IMR-90 (cell line): ENCODE measurements at regions not wholly inside any gene's neighbourhood (a gene's known extent, or its start where the extent isn't known, plus 50 kb on each side); places are given as distances from the start of the nearest gene placed in this dataset.

Experiments
- ATAC-seq: fragments of 200-7000 bp; cut with Tn5 transposase; 2 replicates; pipeline ENCODE4 v1.9.1; 2020; ENCODE audit warnings: low read depth, mild to moderate bottlenecking, moderate library complexity
- BruUV-seq: library from RNA; stranded (reverse); fragments of 400-500 nt; replicated peaks from 2 replicates; lab custom pipeline; 2021; lab: Mats Ljungman, UMichigan
- CTCF ChIA-PET: fragments of 300-600 bp; formaldehyde crosslinking; extraction: SDS; loops from one replicate; lab custom pipeline; 2021; ENCODE audit warnings: antibody characterized with exemption; lab: Yijun Ruan, JAX
- POLR2A ChIA-PET: fragments of 300-600 bp; sonication (Branson Sonifier 250); formaldehyde crosslinking; loops from one replicate; lab custom pipeline; 2022; ENCODE audit warnings: antibody characterized with exemption; ENCODE audit not compliant: unreplicated experiment; lab: Charles Lee
- DNase-seq: peaks from one replicate; pipeline ENCODE4 v3.0.0; 2013
- H2AFZ ChIP-seq: replicated peaks from 2 replicates; pipeline ENCODE3; 2013; ENCODE audit warnings: low read length, mild to moderate bottlenecking; ENCODE audit not compliant: poor library complexity
- H2AK5ac ChIP-seq: 2 replicates; pipeline ENCODE4 v1.6.1; 2013; ENCODE audit warnings: low read depth, low read length, inconsistent platforms
- H2AK9ac ChIP-seq: replicated peaks from 2 replicates; pipeline ENCODE3; 2013; ENCODE audit warnings: mild to moderate bottlenecking, low read depth, low read length, moderate library complexity; ENCODE audit not compliant: poor library complexity
- H2BK120ac ChIP-seq: 2 replicates; pipeline ENCODE4 v1.6.1; 2013; ENCODE audit warnings: low read depth, low read length, inconsistent platforms
- H2BK15ac ChIP-seq: 3 replicates; pipeline ENCODE4 v1.6.1; 2013; ENCODE audit warnings: low read depth, low read length, inconsistent platforms
- H2BK20ac ChIP-seq: 2 replicates; pipeline ENCODE4 v1.6.1; 2013; ENCODE audit warnings: low read depth, mild to moderate bottlenecking, inconsistent platforms, low read length, moderate library complexity
- H2BK5ac ChIP-seq: 2 replicates; pipeline ENCODE4 v1.6.1; 2013; ENCODE audit warnings: mild to moderate bottlenecking, low read depth, low read length, inconsistent platforms; ENCODE audit not compliant: poor library complexity, severe bottlenecking
- H3K14ac ChIP-seq: replicated peaks from 2 replicates; pipeline ENCODE4 v1.6.1; 2013; ENCODE audit warnings: low read depth, low read length, inconsistent platforms
- H3K18ac ChIP-seq: 2 replicates; pipeline ENCODE4 v1.6.1; 2013; ENCODE audit warnings: low read depth, low read length, control low read depth
- H3K23ac ChIP-seq: 2 replicates; pipeline ENCODE4 v1.6.1; 2013; ENCODE audit warnings: low read depth, low read length, inconsistent platforms
- H3K27ac ChIP-seq: 2 replicates; pipeline ENCODE4 v1.5.1; 2013; ENCODE audit warnings: mild to moderate bottlenecking, control low read depth, low read length; ENCODE audit not compliant: insufficient read depth
- H3K27me3 ChIP-seq: 2 replicates; pipeline ENCODE4 v1.6.1; 2013; ENCODE audit warnings: low read length; ENCODE audit not compliant: control insufficient read depth, insufficient read depth
- H3K36me3 ChIP-seq: 2 replicates; pipeline ENCODE4 v1.6.1; 2013; ENCODE audit warnings: low read length, mixed read lengths; ENCODE audit not compliant: control insufficient read depth, insufficient read depth
- H3K4ac ChIP-seq: 2 replicates; pipeline ENCODE4 v1.6.1; 2013; ENCODE audit warnings: low read depth, low read length, inconsistent platforms
- H3K4me1 ChIP-seq: 2 replicates; pipeline ENCODE4 v1.6.1; 2013; ENCODE audit warnings: low read length, mixed read lengths; ENCODE audit not compliant: control insufficient read depth, insufficient read depth
- H3K4me2 ChIP-seq: 2 replicates; pipeline ENCODE4 v1.6.1; 2013; ENCODE audit warnings: low read depth, mild to moderate bottlenecking, control low read depth, low read length, moderate library complexity
- H3K4me3 ChIP-seq: 2 replicates; pipeline ENCODE4 v1.5.1; 2013; ENCODE audit warnings: low read depth, mild to moderate bottlenecking, control low read depth, low read length, moderate library complexity; ENCODE audit not compliant: insufficient read depth
- H3K56ac ChIP-seq: 2 replicates; pipeline ENCODE4 v1.6.1; 2013; ENCODE audit warnings: low read length, inconsistent platforms; ENCODE audit not compliant: insufficient read depth; ENCODE audit errors: extremely low read depth
- H3K79me1 ChIP-seq, 2 experiments: 2 replicates each; pipeline ENCODE4 v1.6.1; 2013; ENCODE audit warnings: low read length in 2 of 2, inconsistent platforms in 1 of 2, low read depth in 1 of 2
- H3K9ac ChIP-seq: 2 replicates; pipeline ENCODE4 v1.6.1; 2013; ENCODE audit warnings: low read depth, low read length, control low read depth
- H3K9me1 ChIP-seq: 2 replicates; pipeline ENCODE4 v1.6.1; 2013; ENCODE audit warnings: low read length, inconsistent platforms; ENCODE audit not compliant: insufficient read depth
- H3K9me3 ChIP-seq: 2 replicates; pipeline ENCODE4 v1.6.1; 2013; ENCODE audit warnings: low read length; ENCODE audit not compliant: control insufficient read depth, insufficient read depth
- H4K20me1 ChIP-seq: 2 replicates; pipeline ENCODE4 v1.6.1; 2013; ENCODE audit warnings: low read length, inconsistent platforms; ENCODE audit not compliant: insufficient read depth
- H4K5ac ChIP-seq: 2 replicates; pipeline ENCODE4 v1.6.1; 2013; ENCODE audit warnings: mild to moderate bottlenecking, low read depth, low read length, control low read depth
- H4K8ac ChIP-seq, 2 experiments: 2 replicates each; pipeline ENCODE4 v1.6.1; 2013; ENCODE audit warnings: low read depth in 2 of 2, low read length in 2 of 2, control low read depth in 1 of 2, inconsistent platforms in 1 of 2
- H4K91ac ChIP-seq: 2 replicates; pipeline ENCODE4 v1.6.1; 2013; ENCODE audit warnings: low read depth, low read length, inconsistent platforms; ENCODE audit not compliant: insufficient read depth
- BHLHE40 ChIP-seq: fragments of 150-350 bp; IDR thresholded peaks from 2 replicates; pipeline ENCODE4 v1.6.1; 2016; ENCODE audit warnings: mild to moderate bottlenecking, low read depth, low read length
- CEBPB ChIP-seq: IDR thresholded peaks from 2 replicates; pipeline ENCODE4 v1.6.1; 2012; ENCODE audit warnings: low read depth, low read length, improper control_type of control experiment
- CHD1 ChIP-seq: IDR thresholded peaks from 2 replicates; pipeline ENCODE4 v1.6.1; 2012; ENCODE audit warnings: low read depth, low read length, improper control_type of control experiment
- CTCF ChIP-seq: conservative IDR thresholded peaks from 2 replicates; pipeline ENCODE4 v1.5.1; 2012; ENCODE audit warnings: mild to moderate bottlenecking, low read depth, low read length, improper control_type of control experiment
- ELK1 ChIP-seq: fragments of 150-350 bp; IDR thresholded peaks from 2 replicates; pipeline ENCODE4 v1.6.1; 2016; ENCODE audit warnings: low read depth, mild to moderate bottlenecking, low read length, moderate library complexity, borderline replicate concordance
- MAFK ChIP-seq: IDR thresholded peaks from 2 replicates; pipeline ENCODE4 v1.6.1; 2012; ENCODE audit warnings: low read depth, low read length, improper control_type of control experiment
- MAZ ChIP-seq: IDR thresholded peaks from 2 replicates; pipeline ENCODE4 v1.6.1; 2012; ENCODE audit warnings: low read depth, mild to moderate bottlenecking, low read length, improper control_type of control experiment, moderate library complexity, borderline replicate concordance
- NFE2L2 ChIP-seq: fragments of 150-350 bp; IDR thresholded peaks from 2 replicates; pipeline ENCODE4 v1.6.1; 2016; ENCODE audit warnings: low read depth, mild to moderate bottlenecking, low read length
- POLR2A ChIP-seq: IDR thresholded peaks from 2 replicates; pipeline ENCODE4 v1.6.1; 2012; ENCODE audit warnings: mild to moderate bottlenecking, low read depth, low read length
- RAD21 ChIP-seq: IDR thresholded peaks from 2 replicates; pipeline ENCODE4 v1.6.1; 2012; ENCODE audit warnings: low read length, improper control_type of control experiment
- RCOR1 ChIP-seq: IDR thresholded peaks from 2 replicates; pipeline ENCODE4 v1.6.1; 2012; ENCODE audit warnings: mild to moderate bottlenecking, low read length, improper control_type of control experiment; ENCODE audit not compliant: insufficient replicate concordance
- RFX5 ChIP-seq: IDR thresholded peaks from 2 replicates; pipeline ENCODE4 v1.8.0; 2012; ENCODE audit warnings: low read depth, mild to moderate bottlenecking, low read length, moderate library complexity
- SMC3 ChIP-seq: fragments of 150-350 bp; IDR thresholded peaks from 2 replicates; pipeline ENCODE4 v1.6.1; 2016; ENCODE audit warnings: low read depth, mild to moderate bottlenecking, antibody characterized with exemption, low read length, moderate library complexity
- WGBS, 2 experiments: methylation state at CpG; one replicate each; pipeline versions ENCODE4 v1.1.5 to v1.1.7; 2013; ENCODE audit warnings: missing lambda C conversion rate in 2 of 2; ENCODE audit not compliant: insufficient read length in 1 of 2; ENCODE audit errors: extremely low coverage in 2 of 2; 5-methylcytosine and 5-hydroxymethylcytosine counted together
- dilution Hi-C: fragments of 300-500 bp; cut with HindIII; formaldehyde crosslinking; loops from one replicate; pipeline ENCODE4 v1.14.3; 2018; ENCODE audit warnings: low sequenced_read_pairs; ENCODE audit not compliant: unreplicated experiment
- in situ Hi-C: fragments of 300-500 bp; cut with MboI; formaldehyde crosslinking; loops from 3 replicates; pipeline ENCODE4 v1.14.3; 2019; ENCODE audit warnings: low sequenced_read_pairs, inconsistent platforms, mixed read lengths
- intact Hi-C: fragments of 100-400 bp; cut with micrococcal nuclease; formaldehyde crosslinking; loops from 2 replicates; pipeline ENCODE4 v1.10.0; 2022

- no peak overlapping the region for H2AK5ac ChIP-seq
- dilution Hi-C loops = no loop called here
- no peak overlapping the region for H3K4me3 ChIP-seq
- no peak overlapping the region for H3K18ac ChIP-seq
- no peak overlapping the region for H3K23ac ChIP-seq
- no peak overlapping the region for H2BK5ac ChIP-seq
- no peak overlapping the region for H2AFZ ChIP-seq
- no peak for DNase-seq
- ChIA-PET CTCF (no interaction called here), POLR2A (no interaction called here)
- in situ Hi-C loops = no loop called here
- intact Hi-C loops = no loop called here
- H2BK120ac ChIP-seq = no peak overlapping the region
- no peaks in the 10 kb centered on the region for H3K9me1 ChIP-seq
- no peaks in the 10 kb centered on the region for H3K79me1 ChIP-seq
- no TSS peak for BruUV-seq
- 40% methylated on average over 2 of the region's 3 CpGs; no CpG with 5 or more reads in 1 of the 2 experiments for WGBS, 2 experiments
- no peak overlapping the region for H2AK9ac ChIP-seq
- H3K56ac ChIP-seq = no peak overlapping the region
- no peak overlapping the region for H2BK20ac ChIP-seq
- no peak overlapping the region for H3K4me2 ChIP-seq
- H3K27me3 ChIP-seq = peaks cover 8% of the 10 kb centered on the region
- ATAC-seq = no peak
- H3K9ac ChIP-seq = no peak overlapping the region
- no peak overlapping the region for H3K27ac ChIP-seq
- no peak overlapping the region for H4K91ac ChIP-seq
- H3K14ac ChIP-seq = no peak overlapping the region
- H3K9me3 ChIP-seq = no peaks in the 10 kb centered on the region
- H3K4me1 ChIP-seq = no peaks in the 10 kb centered on the region
- H2BK15ac ChIP-seq = no peak overlapping the region
- no peak overlapping the region for H3K4ac ChIP-seq
- H4K5ac ChIP-seq = no peak overlapping the region
- no peaks in the 10 kb centered on the region for H4K20me1 ChIP-seq
- no peak for TF ChIP-seq CTCF
- no peak for TF ChIP-seq POLR2A
- TF ChIP-seq ELK1 = no peak
- no peak for TF ChIP-seq CHD1
- no peak for TF ChIP-seq MAZ
- TF ChIP-seq RCOR1 = no peak
- no peak for TF ChIP-seq BHLHE40
- no peak for TF ChIP-seq NFE2L2
- TF ChIP-seq SMC3 = no peak
- no peak for TF ChIP-seq RAD21
- no peak for TF ChIP-seq CEBPB
- TF ChIP-seq RFX5 = no peak
- TF ChIP-seq MAFK = no peak
- no peaks in the 10 kb centered on the region for H3K36me3 ChIP-seq
- no peak overlapping the region for H4K8ac ChIP-seq
These were observed 267.1 kb downstream of the TSN start for GRCh38 chr2:122022531-122022930.
